ENCODE measurements at regions not wholly inside any gene's neighbourhood (a gene's known extent, or its start where the extent isn't known, plus 50 kb on each side); places are given as distances from the start of the nearest gene placed in this dataset.

DNA sequence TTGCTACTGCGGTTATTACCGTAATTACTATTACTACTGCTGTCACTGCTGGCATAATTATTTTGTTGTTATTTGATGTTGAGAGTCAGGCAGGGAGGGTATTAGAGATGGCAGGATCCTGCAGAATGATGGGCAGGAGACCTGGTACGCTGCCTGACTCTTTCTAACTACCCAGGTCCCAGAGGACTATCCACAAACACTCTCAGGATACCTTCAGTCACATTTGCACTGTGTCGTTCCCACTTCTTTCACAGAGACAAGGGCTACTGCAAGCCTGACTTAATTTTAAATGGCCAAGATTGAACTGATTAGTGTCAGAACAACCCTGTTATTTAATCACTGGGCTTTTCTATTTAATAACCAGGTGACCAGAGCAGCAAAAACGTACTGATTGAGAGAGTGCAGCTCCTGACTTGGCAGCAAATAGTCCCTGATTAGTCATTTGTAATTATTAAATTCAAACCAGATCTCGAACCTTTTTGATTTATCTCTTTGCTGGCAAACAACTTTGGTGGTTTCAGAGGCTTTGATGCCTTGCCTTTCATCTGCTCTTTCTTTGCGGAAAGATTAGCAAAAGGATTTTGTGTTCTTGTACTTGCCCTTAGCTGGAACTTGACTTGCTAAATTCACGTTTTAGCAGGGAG is 88.8 kb upstream of the ARHGEF3 start:
- DNase-seq = no peak

DNA sequence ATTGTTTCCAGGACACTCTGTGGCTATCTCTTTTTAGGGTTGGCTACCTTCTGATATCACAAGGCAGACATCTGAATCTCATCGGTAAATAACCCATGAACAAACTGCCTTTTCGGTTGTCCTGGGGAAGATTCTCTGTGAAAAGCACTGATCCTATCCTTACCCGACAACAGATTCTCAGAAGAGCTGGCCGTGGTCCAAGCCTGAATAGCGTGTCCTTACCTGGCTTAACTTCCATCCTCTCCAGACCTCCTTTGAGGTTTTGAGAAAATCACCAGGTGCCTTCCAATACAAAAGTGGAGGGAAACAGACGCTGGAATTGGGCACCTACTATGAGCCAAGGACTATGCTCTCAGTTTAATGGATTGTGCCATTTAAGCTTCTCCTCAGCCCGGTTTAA is 87.4 kb upstream of the ARHGEF3 start:
- DNase-seq = no peak

DNA sequence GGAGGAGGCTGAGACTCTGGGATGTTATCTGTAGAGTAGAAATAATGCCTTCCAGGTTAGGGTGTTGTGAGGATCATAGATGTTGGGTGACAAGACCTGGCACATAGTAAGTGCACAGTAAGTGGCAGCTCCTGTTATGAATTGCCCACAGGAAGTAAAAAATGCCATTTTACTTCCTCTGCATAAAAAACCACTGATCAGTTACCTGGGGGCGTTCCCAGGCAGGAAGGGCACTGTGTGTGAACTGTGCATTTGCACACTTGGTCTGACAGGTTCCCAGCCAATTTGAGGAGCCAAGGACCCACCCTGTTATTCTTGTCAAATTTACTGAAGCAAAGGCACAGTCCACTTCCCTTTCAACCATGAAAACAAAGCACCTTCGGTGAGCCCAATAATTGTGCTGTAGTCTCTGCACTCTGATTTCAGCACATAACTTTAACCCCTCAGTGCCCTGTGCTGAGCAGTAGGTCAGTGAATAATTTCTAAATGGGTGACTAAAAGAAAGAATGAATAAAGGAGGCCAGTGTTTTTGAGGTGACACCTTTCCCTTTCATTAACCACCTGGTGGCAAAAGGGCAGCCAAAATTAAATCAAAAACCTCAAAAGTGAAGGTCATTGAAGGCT is 85.8 kb upstream of the ARHGEF3 start:
- no peak for DNase-seq

DNA sequence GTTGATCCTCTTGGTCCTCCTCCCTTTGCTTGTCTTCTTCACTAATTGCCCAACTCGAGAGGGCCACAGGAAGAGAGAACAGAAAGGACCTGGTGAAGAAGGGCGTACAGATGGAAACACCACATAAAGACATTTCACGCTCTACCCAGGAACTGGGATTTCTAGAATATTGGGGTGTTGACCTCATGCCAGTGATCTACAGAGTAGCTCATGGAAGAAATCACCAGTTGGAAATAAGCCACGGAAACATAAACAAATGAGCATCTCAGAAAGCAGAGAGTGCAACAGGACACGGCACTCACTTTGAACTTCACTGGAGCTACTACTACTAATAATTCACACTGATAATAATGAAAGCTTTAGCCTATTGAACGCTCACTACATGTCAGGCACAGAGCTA is 84.6 kb upstream of the ARHGEF3 start:
- DNase-seq = no peak

DNA sequence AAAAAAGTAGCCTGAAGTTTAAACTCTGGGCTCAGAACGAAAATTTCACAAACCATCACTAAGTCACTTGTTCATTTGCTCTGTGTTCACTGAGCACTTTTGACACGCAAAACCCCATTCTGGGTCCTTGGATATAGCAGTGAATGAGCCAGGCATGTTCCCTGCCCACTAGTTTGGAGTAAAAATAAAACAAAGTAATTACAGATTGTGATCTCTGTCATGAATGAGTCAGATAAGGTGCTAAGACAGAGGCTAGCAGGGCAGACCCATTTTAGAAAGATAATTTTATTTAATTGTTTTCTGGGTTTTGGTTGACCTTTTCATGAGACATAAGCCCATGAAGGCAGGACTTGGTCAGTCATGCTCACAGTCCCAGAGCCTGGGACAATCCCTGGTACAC is 84.1 kb upstream of the ARHGEF3 start:
- DNase-seq = no peak

DNA sequence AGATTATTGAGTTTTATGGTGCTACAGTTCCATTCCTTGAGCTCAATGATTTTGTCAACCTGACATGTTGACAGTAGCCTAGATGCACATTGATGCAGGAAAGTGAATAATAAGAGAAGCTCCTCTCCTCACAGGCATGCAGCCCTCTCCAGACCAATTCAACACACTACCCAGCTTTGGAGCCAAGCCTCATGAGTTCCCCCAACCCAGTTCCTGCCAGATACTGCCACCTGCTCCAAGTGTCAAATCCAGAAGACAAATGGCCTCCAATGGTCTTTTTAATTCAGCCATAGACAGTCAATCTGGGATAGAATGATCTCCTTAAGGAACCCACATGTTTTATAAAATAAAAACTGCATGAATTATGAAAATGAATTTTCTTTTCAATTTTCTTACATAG is 83.7 kb upstream of the ARHGEF3 start:
- DNase-seq = no peak

DNA sequence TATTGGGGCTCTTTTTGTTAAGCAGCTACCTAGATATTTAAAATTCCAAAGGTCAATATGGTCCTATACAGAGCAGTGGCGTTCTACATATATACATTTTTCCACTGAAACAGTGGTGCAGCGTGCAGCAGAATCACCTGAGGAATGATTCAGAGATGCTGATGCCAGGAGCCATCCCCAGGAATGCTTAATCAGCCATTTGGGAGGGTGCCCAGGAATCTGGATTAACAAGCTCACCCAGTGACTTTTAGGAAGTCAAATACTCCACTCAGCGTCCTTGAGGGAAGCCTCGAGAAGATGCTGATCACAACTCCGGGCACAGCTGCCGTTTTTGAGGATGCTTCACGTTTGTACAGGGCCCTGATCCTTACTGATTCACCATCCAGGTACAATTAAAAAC is 82.6 kb upstream of the ARHGEF3 start:
- no peak for DNase-seq

DNA sequence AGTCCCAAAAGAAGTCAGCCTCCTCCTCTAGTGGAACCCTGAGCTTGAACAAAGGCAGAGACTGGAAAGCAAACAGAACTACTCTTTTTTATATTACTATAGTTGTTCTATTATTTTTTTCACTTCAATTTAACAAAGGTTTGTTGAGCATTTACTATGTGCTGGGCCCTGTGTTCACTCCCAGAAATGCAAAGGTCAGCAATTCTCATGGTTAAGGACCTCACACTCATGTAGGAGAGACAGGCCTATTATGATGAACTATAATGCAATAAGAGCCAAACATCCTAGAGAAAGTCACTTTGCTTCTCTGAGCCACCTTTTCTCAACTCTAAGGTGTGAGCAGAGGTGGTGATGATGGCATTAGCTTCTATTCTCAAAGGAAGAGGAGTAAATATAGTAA is 82.1 kb upstream of the ARHGEF3 start:
- DNase-seq = no peak

DNA sequence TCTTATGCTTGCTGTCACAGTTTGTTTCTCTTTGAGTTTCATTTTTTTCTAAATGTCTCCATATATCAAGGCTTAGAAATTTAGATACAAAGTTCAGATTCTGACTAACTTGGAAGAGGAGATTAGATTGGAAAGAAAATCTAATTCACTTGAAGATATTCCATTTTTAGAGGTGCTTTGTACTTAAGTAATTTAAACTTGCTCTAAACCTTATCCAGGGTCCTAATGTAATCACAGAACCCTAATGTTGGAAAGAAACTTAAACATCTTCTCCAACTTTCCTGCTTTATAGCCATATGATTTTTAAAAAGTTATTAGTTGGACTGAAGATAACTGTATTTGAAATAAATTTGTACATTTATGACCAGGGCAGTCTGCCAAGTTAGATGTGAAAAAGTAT is 81.1 kb upstream of the ARHGEF3 start:
- DNase-seq = no peak

DNA sequence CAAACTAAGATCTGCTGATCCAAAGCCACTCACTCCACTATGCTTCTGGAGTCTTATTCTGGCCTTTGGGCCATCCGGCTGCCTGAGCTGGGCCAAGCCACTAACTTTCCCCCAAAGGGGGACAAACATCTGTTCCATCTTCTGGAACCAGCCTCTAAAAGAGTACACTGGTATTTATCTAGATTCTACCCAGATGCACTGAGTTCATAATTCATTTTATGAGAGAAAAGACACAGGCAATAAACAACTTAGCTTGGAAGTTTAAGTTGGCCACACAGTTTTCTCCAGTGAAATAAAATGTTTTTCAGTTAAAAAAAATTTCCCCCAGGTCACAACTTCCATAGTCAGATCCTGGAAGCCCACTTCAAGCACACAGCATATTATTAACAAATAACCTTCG is 80.1 kb upstream of the ARHGEF3 start:
- DNase-seq = no peak

DNA sequence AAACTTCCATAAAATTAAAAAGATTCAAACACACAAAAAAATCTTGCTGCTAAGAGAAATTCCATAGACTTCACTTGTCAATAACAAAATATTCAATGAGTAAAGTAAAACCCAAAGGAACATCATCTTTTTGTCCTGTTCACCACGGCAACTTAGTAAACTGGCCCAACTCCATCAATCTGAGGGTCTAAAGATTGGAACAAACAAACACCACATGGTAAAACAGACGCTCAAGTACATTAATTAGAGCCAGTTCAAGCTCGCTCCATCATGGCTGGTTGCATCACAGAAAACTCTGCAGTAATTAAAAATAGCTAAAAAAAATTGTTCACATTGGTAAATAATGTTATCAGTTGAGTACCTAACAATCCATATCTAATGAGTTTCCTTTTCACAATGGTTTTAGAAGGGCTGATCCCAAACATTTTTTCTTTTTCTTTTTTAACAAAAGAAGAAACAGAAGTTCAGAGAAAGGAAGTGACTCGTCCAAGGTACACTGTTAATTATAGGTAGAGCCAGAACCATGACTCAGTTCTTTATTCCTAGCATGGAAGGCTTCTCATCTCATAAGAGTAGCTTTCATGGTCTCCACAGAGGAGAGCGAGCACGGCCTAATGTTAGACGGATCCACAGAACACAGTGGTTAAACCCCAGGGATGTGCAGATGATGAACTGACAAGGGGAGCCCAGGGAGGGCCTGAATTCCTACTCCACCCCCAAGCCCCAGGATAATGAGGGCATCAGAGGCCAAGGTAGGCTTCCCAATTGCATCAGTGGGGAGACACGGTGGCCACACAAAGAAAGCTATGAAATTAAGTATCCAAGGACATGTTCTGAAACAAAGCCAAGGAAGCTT is 79.2 kb upstream of the ARHGEF3 start:
- no peak for DNase-seq

DNA sequence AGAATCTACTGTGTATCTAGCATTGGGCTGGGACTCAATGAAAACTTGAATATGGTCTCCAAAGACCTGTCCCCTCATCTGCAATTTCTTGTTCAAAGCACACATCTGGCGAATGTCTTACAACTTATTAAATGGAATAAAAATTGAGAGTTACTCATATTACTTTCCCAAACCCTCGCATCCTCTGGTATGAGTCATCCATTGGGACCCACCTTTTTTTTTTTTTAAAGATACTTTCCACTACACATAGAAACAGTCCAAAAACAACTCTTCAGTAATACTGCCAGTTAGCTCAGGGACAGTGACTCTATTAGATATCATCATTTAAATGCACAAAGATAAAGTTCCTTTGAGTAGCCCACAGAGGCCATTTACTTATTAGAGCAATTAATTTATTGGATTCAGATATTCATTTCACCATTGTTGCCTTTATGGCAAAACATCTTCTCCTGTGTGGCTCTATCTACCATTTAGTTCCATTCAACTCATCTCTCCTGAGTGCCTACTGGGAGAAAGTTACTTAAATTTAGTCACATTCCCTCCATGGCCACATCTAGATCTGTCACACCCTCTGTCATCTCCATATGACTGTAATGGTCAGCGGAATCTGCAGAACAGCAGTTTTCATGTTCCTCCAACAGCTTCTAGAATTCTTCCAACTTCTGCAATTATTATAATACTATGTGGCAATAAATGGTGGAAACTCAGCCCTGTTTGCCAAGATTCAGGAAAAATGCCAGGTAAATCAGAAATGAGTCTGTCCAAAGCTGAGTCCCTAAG is 77.9 kb upstream of the ARHGEF3 start:
- no peak for DNase-seq

DNA sequence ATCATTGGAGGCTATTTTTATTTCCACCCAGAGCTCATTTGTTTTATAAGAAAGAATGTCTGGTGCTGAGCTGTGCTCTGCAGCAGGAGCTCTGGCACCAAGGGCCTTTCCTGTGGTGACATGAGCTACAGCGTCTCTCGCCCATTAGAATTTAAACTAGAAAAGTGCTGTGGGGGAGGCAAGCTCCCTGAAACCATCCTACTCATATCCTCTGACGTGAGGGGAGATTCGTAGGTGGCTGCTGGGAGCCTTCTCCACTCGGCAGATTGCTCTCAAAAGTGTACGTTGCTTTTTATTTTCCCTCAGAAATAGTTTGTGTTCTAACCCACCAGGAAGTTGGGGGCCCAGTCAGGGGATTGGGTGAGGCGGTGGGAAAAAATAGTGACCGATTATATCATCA is 76.3 kb upstream of the ARHGEF3 start:
- DNase-seq = no peak

DNA sequence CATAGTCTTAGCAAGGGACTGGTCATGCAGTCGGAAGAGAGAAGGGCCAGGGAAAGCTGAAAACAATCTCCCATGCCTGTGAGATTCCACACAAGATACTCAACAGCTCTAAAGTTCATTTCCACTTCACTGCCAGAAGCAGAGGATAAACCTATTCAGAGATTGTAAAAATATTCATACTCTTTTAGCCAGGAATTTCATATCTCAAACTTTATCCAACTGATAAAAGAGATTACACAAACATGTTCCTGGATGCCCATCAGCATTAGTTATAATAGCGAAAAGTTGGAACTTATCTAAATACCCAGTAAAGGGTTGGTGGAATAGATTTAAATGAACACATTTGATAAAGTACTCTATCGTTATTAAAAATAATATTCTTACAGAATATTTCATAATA is 75.2 kb upstream of the ARHGEF3 start:
- no peak for DNase-seq

DNA sequence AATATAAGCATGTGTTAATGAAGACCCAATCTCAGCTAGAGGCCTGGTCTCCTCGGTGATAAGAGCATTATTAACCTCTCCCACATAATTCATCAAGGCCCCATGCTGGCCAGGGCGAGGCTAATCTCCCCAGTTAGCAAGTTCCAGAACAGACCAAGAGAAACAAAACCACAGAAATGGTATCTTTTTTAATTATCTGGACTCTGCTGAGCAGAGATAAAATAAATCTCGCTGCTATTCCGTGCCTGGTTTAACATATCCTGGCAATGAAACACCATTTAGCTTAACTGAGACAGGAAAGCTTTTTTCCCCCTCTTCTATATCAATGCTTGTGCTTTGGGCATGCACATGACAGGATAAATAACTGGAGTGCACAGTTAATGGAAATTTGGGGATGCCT is 72.5 kb upstream of the ARHGEF3 start:
- no peak for DNase-seq

DNA sequence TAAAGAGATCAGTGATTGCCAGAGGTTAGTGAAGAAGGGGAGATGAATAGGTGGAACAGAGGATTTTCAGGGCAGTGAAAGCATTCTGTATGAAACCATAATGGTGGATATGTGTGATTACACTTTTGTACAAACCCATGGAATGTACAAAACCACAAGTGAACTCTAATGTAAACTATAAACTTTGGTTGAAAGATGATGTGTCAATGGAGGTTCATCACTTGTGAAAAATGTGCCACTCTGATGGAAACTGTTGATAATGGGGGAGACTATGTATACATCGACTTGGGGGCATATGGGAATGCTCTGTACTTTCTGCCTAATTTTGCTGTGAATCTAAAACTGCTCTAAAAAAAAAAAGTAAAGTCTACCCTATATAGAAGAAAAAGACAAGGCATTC is 68.7 kb upstream of the ARHGEF3 start:
- no peak for DNase-seq

DNA sequence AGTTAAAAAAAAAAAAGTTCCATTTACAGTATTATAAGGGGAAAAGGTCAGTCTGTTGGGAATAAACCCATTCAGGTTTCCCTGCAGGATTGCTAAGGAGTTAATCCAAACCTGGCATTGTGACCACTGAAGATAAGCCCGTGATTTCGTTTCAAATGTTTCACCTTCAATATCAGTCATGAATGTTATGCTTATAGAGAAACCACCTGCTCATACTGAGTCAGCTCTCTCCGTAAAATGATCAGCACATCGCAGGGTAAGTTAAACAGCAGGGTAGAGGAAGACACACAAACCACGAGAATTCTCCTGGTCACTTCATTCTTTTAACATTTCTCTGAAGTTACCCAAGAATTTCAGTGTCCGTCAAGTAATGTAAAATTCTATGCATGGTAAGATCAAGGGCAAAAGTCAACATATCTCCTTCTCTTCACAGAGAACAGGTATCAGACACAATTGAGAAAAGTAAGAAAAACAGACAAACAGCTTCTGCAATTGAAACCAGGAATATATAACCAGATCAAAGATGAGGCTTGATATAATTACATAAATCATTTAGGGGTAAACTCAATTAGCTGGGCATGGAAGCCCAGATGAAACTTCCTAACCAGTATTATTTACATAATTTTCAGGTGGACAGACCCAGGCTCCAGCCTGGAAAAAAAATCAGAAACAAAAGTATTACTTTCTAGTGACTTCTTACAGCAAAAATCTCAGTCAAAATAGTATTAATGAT is 67.6 kb upstream of the ARHGEF3 start:
- no peak for DNase-seq

DNA sequence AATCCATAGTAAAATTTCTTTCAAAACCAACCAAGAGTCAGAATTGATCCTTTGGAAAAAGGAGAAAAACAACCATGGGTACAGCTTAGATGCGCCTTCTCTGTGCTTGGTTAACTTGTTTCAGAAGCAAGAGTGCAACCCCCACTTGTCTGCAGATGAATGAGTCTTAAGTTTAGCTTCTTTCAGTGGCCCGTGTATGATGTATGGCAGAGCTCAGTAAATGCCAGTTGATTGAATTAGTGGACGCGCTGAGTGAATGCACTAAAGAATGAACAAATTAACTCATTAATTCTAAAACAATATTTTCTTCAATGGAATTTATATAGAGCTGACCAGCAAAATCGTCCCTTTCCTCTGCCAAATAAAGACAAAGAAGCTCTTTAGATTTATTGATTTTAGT is 67.0 kb upstream of the ARHGEF3 start:
- DNase-seq = no peak

DNA sequence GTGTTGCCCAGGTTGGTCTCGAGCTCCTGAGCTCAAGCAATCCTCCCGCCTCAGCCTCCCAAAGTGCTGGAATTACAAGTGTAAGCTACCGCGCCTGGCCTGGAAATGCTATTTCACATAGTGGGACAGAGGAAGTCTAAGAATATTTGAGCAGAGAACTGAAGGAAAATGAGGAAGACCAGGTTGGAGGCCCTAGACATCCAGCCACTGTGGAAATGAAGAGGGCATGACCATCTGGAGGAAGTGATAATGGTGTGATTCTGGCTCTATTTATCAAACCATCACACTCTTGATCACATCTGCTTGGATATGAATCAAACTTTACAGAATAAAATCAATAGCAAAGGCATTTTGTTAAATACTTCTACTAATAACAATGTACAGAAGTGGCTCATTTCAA is 65.9 kb upstream of the ARHGEF3 start:
- DNase-seq = no peak

DNA sequence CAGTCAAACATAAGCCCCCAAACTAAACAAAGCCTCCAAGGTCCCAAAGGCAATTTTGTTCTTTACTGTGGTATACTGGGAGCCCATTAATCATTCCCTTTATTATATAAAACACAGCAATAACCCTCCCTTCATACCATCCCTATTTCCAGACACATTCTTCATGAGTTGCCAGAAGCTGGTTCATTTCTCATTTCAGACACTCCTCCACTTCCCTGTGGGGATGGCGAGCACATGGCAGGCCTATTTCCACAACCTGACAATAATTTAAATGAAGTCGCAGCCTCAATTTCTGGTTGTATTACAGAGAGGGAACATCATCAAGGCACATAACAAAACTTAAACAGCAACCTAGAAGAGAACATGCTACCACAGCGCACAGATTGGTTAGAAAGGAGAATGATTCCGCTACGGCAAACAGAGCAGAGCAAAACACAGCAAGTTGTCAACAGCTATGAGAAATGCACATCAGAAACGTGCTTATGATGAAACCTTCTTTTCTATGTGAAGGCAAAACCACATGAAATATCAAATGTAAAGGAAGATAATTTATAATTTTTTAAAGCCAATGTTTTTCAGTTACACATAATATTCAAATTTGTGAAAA is 63.3 kb upstream of the ARHGEF3 start:
- DNase-seq = no peak

DNA sequence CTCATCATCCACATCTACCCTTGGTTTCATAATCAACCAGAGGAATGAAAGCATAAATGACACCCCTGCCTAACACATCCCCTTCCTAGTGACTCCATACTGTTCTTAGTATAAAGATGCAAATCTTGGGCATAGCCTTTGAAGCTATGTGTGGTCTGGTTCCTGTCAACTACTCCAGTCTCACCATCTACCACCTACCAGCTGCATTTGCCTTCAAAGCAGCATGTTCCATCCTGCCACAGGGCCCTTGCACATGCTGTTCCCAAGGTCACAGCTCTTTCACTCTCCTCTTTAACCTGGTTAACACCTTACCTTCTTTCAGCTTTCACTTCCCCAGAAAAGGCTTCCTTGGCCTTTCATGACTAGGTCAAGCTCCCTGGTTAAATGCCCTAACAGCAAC is 62.3 kb upstream of the ARHGEF3 start:
- DNase-seq = no peak

DNA sequence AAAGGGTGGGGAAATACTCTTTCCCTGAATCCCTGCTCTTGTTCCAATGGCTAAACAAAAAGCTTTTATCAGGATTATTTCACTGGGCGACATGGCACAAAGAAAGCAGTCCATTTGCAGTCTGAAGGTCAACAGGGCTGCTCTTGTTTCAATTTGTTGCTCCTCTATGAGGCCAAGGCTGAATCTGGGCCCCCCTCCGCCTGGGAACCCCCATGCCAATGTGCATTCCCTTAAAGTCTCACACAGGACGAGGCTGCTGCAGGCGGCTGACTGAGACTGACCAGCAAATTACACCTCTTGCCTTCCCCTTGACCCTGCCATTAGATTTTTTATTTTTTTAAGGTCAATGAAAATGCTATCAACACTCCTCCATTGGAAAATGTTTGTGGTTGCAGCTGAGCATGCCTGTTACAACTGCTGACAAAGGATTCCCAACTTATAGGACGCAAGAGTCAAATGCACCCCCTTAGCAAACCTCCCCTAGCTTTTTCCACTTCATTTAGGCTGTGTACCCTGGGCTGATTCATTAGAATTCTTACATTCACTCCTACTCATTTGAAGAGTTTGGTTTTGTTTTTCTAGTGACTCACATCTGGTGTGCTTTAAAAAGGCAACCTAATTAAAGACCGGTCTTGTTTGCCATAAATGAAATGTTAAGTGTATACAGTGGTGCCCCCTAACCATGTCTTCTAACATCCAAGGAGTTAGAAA is 60.8 kb upstream of the ARHGEF3 start:
- no peak for DNase-seq
